WI38 (cell line): ENCODE measurements at regions not wholly inside any gene's neighbourhood (a gene's known extent, or its start where the extent isn't known, plus 50 kb on each side); places are given as distances from the start of the nearest gene placed in this dataset.

Experiments
- H3K4me3 ChIP-seq: 2 replicates; pipeline ENCODE4 v1.5.1; 2011; ENCODE audit warnings: low read depth, mild to moderate bottlenecking, control low read depth, low read length
- TF ChIP-seq, protein P1 (sequence below): IDR thresholded peaks from 2 replicates; pipeline ENCODE4 v1.5.1; 2012; ENCODE audit warnings: low read depth, mild to moderate bottlenecking, control low read depth, low read length

DNA sequence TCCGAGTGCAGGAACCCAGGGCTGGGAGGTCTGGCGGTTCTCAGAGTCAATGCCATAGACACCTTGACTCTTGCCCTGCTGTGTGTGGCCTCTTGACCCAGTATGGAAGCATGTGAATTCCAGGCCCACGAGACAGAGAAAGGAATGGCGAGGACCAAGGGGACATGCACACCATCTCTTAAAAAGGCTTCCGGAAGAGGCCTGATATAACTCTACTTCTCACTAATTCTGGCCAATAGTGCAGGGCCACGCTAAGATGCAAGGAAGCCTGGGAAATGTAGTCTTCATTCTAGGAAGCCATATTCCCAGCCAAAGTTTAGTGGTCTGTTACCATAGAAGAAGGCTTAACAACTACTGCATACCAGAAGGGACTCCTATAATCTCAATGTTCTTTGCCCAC is 177.0 kb upstream of the KCNG1 start:
- TF ChIP-seq, protein P1, sequence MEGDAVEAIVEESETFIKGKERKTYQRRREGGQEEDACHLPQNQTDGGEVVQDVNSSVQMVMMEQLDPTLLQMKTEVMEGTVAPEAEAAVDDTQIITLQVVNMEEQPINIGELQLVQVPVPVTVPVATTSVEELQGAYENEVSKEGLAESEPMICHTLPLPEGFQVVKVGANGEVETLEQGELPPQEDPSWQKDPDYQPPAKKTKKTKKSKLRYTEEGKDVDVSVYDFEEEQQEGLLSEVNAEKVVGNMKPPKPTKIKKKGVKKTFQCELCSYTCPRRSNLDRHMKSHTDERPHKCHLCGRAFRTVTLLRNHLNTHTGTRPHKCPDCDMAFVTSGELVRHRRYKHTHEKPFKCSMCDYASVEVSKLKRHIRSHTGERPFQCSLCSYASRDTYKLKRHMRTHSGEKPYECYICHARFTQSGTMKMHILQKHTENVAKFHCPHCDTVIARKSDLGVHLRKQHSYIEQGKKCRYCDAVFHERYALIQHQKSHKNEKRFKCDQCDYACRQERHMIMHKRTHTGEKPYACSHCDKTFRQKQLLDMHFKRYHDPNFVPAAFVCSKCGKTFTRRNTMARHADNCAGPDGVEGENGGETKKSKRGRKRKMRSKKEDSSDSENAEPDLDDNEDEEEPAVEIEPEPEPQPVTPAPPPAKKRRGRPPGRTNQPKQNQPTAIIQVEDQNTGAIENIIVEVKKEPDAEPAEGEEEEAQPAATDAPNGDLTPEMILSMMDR, result no peak
- no peak overlapping the region for H3K4me3 ChIP-seq

- H3K4me3 ChIP-seq, result no peak overlapping the region
- TF ChIP-seq, protein P1, result no peak
These were observed 176.1 kb upstream of the KCNG1 start for GRCh38 chr20:51198876-51199523.

DNA sequence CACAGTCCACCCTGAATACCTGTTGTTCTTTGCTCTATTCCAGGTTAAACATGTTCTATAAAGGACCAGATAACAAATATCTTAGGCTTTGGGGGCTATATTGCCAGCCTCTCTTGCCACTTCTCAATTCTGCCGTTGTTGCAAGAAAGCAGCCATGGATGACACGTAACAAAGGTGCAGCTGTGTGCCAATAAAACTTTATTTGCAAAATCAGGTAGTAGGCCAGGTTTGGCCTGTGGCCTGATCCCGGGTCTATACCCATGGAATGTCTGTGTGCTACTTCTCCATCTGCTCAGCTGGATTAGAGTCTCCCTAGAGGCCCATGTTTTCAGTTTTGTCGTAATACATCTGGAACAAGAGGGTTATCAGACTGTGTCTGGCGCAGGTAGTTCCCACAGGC is 175.3 kb upstream of the KCNG1 start:
- TF ChIP-seq, protein P1, result no peak
- H3K4me3 ChIP-seq, result no peak overlapping the region

DNA sequence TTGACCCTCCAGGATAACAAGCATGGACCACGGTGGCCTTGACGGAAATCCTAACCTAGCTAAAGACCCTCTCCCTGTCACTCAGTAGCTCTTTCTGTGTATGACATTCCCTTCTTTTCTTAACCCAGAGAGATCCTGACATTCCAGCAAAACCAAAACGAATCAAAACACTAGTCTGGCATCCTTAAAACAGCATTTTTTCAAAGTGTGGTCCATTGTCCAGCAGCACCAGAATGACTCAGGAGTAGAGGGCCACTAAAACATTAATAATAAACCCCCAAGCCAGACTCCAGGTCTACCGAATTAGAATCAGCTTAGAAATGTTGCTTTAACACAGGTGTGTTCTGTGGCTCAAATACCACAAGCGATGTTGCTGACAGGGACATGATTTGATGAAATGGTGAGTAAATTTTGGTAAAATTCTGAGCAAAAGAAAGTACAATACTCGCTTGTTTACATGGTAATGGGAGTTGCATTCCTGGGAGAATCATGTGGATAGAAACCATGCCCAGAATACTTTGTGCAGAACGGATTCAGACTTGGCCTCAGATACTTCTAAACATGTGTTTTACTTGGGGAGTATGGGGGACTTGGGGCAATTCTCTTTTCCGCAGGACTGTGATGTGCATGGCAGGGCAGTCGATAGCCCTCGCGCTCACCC is 174.2 kb upstream of the KCNG1 start:
- no peak overlapping the region for H3K4me3 ChIP-seq
- TF ChIP-seq, protein P1, result no peak

- H3K4me3 ChIP-seq, result no peak overlapping the region
- TF ChIP-seq, protein P1, result no peak
These were observed 173.1 kb upstream of the KCNG1 start for GRCh38 chr20:51195990-51196389.

DNA sequence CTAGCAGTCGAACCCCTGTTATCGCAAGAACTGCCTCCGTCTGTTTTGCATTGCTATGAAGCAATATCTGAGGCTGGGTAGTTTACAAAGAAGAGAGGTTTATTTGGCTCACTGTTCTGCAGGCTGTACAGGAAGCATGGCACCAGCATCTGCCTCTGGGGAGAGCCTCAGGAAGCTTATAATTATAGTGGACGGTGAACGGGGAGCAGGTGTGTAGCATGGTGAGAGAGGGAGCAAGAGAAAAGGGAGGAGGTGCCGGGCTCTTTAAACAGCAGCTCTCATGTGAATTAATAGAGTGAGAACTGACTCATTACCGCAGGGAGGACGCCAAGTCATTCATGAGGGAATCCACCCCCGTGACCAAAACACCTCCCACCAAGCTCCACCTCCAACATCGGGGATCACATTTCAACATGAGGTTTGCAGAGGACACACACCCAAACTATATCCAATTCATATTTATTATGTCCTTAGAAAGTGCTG is 172.6 kb upstream of the KCNG1 start:
- TF ChIP-seq, protein P1, result no peak
- H3K4me3 ChIP-seq, result no peak overlapping the region

DNA sequence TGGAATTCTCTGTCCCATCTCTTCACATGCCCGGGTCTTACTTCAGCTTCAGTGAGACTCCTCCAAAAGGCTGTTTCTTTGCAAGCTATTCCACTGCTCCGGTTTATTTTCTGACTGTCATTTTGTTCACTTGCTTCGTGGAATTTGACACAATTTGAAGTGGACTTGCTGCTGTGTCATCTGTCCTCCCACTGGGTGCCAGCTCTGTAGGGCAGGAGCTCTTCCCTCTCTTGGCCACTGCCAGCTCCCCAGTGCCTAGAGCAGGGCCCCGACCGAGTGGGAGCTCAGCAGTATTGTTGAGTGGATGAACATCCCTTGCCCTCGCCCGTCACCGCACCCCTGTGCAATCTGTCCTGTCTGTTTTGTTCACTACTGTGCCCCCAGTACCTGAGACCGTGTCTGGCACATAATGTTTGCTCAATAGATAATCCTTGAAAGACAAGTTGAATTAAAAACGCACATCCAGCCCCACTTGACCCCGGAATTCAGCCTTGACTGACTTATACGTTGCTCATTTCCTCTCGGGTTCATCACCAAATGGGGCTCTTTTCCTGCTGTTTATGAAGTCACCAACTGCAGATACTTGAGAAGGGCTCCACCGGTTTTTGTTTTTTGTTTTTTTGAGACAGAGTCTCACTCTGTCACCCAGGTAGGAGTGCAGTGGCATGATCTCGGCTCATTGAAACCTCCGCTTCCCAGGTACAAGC is 170.3 kb upstream of the KCNG1 start:
- TF ChIP-seq, protein P1, result no peak
- no peak overlapping the region for H3K4me3 ChIP-seq
